ENCODE measurements at regions not wholly inside any gene's neighbourhood (a gene's known extent, or its start where the extent isn't known, plus 50 kb on each side); places are given as distances from the start of the nearest gene placed in this dataset.
"Not testable (repeated sequence)": the region's sequence is repeated elsewhere in the genome, so short reads cannot be mapped to it uniquely, and the experiment has no call there.

DNA sequence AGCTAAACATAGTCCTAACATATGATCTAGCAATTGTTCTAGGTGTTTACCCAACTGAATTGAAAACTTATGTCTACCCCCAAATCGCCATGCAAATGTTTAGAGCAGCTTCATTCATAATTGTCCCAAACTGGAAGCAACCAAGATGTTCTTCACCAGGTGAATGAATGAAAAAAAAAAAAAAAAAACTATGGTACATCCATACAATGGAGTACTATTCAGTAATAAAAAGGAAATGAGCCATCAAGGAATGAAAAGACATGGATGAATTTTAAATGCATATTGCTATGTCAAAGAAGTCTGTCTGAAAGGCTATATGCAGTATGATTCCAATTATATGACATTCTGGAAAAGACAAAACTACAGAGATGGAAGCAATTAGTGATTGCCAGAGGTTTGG lies 98.6 kb upstream of the ITPRID2 start:
- Histone ChIP-seq H3K79me2 (ENCODE audit: insufficient read depth, low read length) (no peaks in the 10 kb centered on the region), H4K20me1 (ENCODE audit: insufficient read depth, low read length) (no peaks in the 10 kb centered on the region), H3K4me1 (ENCODE audit: insufficient read depth, low read length) (peaks cover 31% of the 10 kb centered on the region), H3K27me3 (ENCODE audit: insufficient read depth, low read length) (no peaks in the 10 kb centered on the region), H3K27ac (ENCODE audit: low read depth, low read length) (no peak overlapping the region), H3K4me3 (ENCODE audit: insufficient read depth, low read length) (no peak overlapping the region), H3K4me2 (ENCODE audit: insufficient read depth, low read length) (no peak overlapping the region), H2AFZ (ENCODE audit: low read length) (no peak overlapping the region), H3K9me3 (ENCODE audit: low read depth, low read length) (no peaks in the 10 kb centered on the region), H3K36me3 (ENCODE audit: insufficient read depth, low read length) (no peaks in the 10 kb centered on the region)
- no peak for DNase-seq (ENCODE audit: insufficient read length, low spot score, missing footprints)
- TF ChIP-seq, protein P1, sequence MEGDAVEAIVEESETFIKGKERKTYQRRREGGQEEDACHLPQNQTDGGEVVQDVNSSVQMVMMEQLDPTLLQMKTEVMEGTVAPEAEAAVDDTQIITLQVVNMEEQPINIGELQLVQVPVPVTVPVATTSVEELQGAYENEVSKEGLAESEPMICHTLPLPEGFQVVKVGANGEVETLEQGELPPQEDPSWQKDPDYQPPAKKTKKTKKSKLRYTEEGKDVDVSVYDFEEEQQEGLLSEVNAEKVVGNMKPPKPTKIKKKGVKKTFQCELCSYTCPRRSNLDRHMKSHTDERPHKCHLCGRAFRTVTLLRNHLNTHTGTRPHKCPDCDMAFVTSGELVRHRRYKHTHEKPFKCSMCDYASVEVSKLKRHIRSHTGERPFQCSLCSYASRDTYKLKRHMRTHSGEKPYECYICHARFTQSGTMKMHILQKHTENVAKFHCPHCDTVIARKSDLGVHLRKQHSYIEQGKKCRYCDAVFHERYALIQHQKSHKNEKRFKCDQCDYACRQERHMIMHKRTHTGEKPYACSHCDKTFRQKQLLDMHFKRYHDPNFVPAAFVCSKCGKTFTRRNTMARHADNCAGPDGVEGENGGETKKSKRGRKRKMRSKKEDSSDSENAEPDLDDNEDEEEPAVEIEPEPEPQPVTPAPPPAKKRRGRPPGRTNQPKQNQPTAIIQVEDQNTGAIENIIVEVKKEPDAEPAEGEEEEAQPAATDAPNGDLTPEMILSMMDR (IDR thresholded peaks at IDR 0.05; ENCODE audit: extremely low read depth, low read depth, low read length): no peak

DNA sequence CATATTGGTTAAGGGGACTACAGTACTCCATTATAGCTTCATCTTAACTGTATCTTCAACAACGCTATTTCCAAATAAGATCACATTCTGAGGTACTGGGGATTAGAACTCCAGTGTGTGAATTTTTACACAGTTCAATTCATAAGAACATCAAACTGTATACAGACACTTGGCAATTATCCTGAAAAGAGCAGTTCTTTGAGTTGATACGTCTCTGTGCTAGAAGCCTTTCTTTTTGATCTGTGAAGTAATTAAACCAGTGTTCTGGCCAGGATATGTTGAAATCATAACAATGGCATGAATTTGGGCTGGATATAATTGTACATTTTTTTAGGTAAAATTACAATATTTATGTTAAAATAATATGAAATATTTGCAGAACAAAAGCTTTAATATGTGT lies 93.5 kb upstream of the ITPRID2 start:
- Histone ChIP-seq H3K4me2 (ENCODE audit: insufficient read depth, low read length) (no peak overlapping the region), H3K9me3 (ENCODE audit: low read depth, low read length) (no peaks in the 10 kb centered on the region), H3K27ac (ENCODE audit: low read depth, low read length) (no peak overlapping the region), H3K79me2 (ENCODE audit: insufficient read depth, low read length) (no peaks in the 10 kb centered on the region), H3K4me3 (ENCODE audit: insufficient read depth, low read length) (no peak overlapping the region), H3K36me3 (ENCODE audit: insufficient read depth, low read length) (no peaks in the 10 kb centered on the region), H3K27me3 (ENCODE audit: insufficient read depth, low read length) (no peaks in the 10 kb centered on the region), H3K4me1 (ENCODE audit: insufficient read depth, low read length) (no peaks in the 10 kb centered on the region), H2AFZ (ENCODE audit: low read length) (no peak overlapping the region), H4K20me1 (ENCODE audit: insufficient read depth, low read length) (no peaks in the 10 kb centered on the region)
- TF ChIP-seq, protein P1 (IDR thresholded peaks at IDR 0.05; ENCODE audit: extremely low read depth, low read depth, low read length): no peak
- DNase-seq (ENCODE audit: insufficient read length, low spot score, missing footprints): no peak

- H3K27me3 ChIP-seq (ENCODE audit: insufficient read depth, low read length); H2AFZ ChIP-seq (ENCODE audit: low read length); DNase-seq (ENCODE audit: insufficient read length, low spot score, missing footprints); H3K9me3 ChIP-seq (ENCODE audit: low read depth, low read length); H3K27ac ChIP-seq (ENCODE audit: low read depth, low read length); H3K36me3 ChIP-seq (ENCODE audit: insufficient read depth, low read length); H3K4me2 ChIP-seq (ENCODE audit: insufficient read depth, low read length); H3K79me2 ChIP-seq (ENCODE audit: insufficient read depth, low read length); H3K4me3 ChIP-seq (ENCODE audit: insufficient read depth, low read length); H4K20me1 ChIP-seq (ENCODE audit: insufficient read depth, low read length): not testable (repeated sequence)
- H3K4me1 ChIP-seq (ENCODE audit: insufficient read depth, low read length): peaks cover 23% of the 10 kb centered on the region
Measured at GRCh38 chr2:181802300-181802699, 89.2 kb upstream of the ITPRID2 start.

DNA sequence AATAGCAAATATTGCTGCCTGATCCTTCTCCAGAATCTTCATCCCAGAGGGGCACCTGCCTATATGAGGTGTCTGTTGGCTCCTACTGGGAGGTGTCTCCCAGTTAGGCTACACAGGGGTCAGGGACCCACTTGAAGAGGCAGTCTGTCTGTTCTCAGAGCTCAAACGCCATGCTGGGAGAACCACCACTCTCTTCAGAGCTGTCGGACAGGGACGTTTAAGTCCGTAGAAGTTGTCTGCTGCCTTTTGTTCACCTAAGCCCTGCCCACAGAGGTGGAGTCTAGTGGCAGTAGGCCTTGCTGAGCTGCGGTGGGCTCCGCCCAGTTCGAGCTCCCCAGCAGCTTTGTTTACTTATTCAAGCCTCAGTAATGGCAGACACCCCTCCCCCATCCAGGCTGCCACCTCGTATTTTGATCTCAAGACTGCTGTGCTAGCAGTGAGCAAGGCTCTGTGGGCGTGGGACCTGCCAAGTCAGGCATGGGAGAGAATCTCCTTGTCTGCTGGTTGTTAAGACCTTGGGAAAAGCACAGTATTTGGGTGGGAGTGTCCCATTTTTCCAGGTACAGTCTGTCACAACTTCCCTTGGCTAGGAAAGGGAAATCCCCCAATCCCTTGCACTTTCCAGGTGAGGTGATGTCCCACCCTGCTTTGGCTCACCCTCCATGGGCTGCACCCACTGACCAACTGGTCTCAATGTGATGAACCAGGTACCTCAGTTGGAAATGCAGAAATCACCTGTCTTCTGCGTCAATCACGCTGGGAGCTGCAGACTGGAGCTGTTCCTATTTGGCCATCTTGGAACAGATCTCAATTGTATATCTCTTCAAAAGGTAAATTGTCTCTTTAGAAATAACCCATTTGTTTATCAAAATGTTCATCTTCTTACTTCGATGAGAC lies 87.4 kb upstream of the ITPRID2 start:
- not testable (repeated sequence) for H3K9me3 ChIP-seq (ENCODE audit: low read depth, low read length); H3K79me2 ChIP-seq (ENCODE audit: insufficient read depth, low read length); DNase-seq (ENCODE audit: insufficient read length, low spot score, missing footprints); H3K27ac ChIP-seq (ENCODE audit: low read depth, low read length); H3K27me3 ChIP-seq (ENCODE audit: insufficient read depth, low read length); H2AFZ ChIP-seq (ENCODE audit: low read length); H3K36me3 ChIP-seq (ENCODE audit: insufficient read depth, low read length); H3K4me2 ChIP-seq (ENCODE audit: insufficient read depth, low read length); H4K20me1 ChIP-seq (ENCODE audit: insufficient read depth, low read length); H3K4me3 ChIP-seq (ENCODE audit: insufficient read depth, low read length)
- peaks cover 23% of the 10 kb centered on the region for H3K4me1 ChIP-seq (ENCODE audit: insufficient read depth, low read length)
